Right cardiac atrium (tissue), 5 donors: ENCODE measurements at regions not wholly inside any gene's neighbourhood (a gene's known extent, or its start where the extent isn't known, plus 50 kb on each side); places are given as distances from the start of the nearest gene placed in this dataset.

ENCODE experiments used
- ATAC-seq, 2 donors: fragments of 200-7000 bp; cut with Tn5 transposase; one replicate each; pipeline versions ENCODE4 v1.8.0 to v1.9.1; 2020; ENCODE audit warnings: moderate library complexity in 2 of 2, mild to moderate bottlenecking in 1 of 2
- DNase-seq, 3 donors: peaks; one replicate each; pipeline ENCODE4 v3.0.0-alpha.2; 2020
- H3K27ac ChIP-seq: one replicate; pipeline ENCODE4 v1.5.1; 2013; ENCODE audit warnings: mild to moderate bottlenecking, low read length, control low read depth, moderate library complexity
- H3K27me3 ChIP-seq: one replicate; pipeline ENCODE4 v1.6.1; 2013; ENCODE audit not compliant: control insufficient read depth, insufficient read depth
- H3K4me1 ChIP-seq: one replicate; pipeline ENCODE4 v1.6.1; 2013; ENCODE audit warnings: low read length; ENCODE audit not compliant: control insufficient read depth, insufficient read depth
- H3K4me3 ChIP-seq: one replicate; pipeline ENCODE4 v1.5.1; 2013; ENCODE audit warnings: low read length, control low read depth
- H3K9me3 ChIP-seq: one replicate; pipeline ENCODE4 v1.6.1; 2013; ENCODE audit warnings: low read length; ENCODE audit not compliant: control insufficient read depth
- WGBS: extraction: QIAGEN DNeasy Blood & Tissue Kit; methylation state at CpG from one replicate; pipeline ENCODE4 v1.1.7; 2013; 5-methylcytosine and 5-hydroxymethylcytosine counted together
- intact Hi-C, 4 donors: fragments of 100-400 bp; cut with DNase I; formaldehyde crosslinking; loops; one replicate each; pipeline versions ENCODE4 v1.11.0 to v1.14.0; 2022 to 2023
- donor health status: healthy with polysubstance abuse.
- donor health status: DM: no; HTN: yes; CAD: no.
- donor health status: DM: no; HTN: no; CAD: no.
- donor health status: DM: no; HTN: yes; CAD: no; lungs with severe emphysema.
- donor health status: DM: yes; HTN: yes; CAD: no.

DNA sequence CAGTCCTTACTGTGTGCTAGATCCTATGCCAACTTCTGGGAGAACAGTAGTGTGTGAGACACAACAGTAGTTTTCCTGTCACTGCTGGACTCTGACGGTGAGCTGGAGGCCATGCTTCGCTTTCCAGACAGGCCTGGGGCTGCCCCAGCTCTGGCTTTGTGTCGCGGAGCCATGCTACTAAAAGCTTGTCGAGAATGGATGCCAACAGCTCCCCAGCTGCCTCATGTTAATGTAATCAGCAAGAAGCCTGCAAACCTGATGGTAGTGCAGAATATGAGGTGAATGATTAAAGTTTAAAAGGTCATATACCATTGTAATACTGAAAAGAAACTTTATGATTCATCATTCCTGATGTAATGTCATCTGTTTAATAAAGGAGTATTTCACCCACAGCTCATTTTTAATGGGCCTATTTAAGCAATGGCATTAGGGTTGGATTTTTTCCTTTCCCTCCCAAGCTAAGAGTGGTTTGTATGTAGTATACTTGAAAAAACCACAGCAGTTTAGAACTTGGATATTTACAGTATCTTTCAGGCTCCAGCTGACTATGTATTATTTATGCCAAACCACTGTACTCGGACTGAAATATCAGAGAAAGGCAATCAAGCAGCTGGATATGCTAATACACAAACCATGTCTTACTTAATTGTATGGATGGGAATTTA lies 343.0 kb downstream of the NUF2 start:
- 55% methylated on average over 6 of the region's 6 CpGs for WGBS

DNA sequence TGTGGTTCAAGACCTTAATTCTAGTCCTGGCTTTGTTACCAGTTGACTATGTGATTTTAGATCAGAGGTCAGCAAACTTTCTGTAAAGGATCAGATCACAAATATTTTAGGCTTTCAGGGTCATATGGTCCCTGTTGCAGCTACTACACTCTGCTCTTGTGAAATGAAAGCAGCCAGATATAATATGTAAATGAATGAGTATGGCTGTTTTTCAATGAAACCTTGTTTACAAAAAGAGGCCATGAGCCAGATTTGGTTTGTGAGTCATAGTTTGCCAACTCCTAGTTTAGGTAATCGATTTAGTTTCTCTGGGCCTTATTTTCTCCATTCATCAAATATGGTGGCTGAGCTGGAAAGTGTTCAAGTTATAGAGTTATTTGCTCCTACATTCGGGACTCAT lies 346.7 kb downstream of the NUF2 start:
- Histone ChIP-seq H3K27ac (no peak overlapping the region), H3K4me3 (no peak overlapping the region), H3K9me3 (no peaks in the 10 kb centered on the region), H3K27me3 (no peaks in the 10 kb centered on the region), H3K4me1 (no peaks in the 10 kb centered on the region)
- no peak for ATAC-seq
- DNase-seq = no peak
- WGBS = 80% methylated on average over 2 of the region's 2 CpGs
- intact Hi-C loops = no loop called here

More for the DNA sequence above, 343.0 kb downstream of the NUF2 start:
- intact Hi-C loops = no loop called here
- Histone ChIP-seq H3K4me1 (no peaks in the 10 kb centered on the region), H3K27me3 (no peaks in the 10 kb centered on the region), H3K4me3 (no peak overlapping the region), H3K27ac (no peak overlapping the region), H3K9me3 (no peaks in the 10 kb centered on the region)
- ATAC-seq (no peak), DNase-seq (peak in 2 of 3 donors; percentile 13 to 23)

- DNase-seq (no peak), ATAC-seq (no peak)
- intact Hi-C loops = no loop called here
- WGBS = 63% methylated on average over 4 of the region's 4 CpGs
- H3K4me3 ChIP-seq = no peak overlapping the region
- no peak overlapping the region for H3K27ac ChIP-seq
- H3K4me1 ChIP-seq = no peaks in the 10 kb centered on the region
- H3K9me3 ChIP-seq = no peaks in the 10 kb centered on the region
- no peaks in the 10 kb centered on the region for H3K27me3 ChIP-seq
Observed at GRCh38 chr1:163670989-163671757, 349.4 kb downstream of the NUF2 start.

- H3K4me1 ChIP-seq = no peaks in the 10 kb centered on the region
- no peak overlapping the region for H3K4me3 ChIP-seq
- intact Hi-C loops = no loop called here
- ATAC-seq (no peak), DNase-seq (no peak)
- no peaks in the 10 kb centered on the region for H3K9me3 ChIP-seq
- no peaks in the 10 kb centered on the region for H3K27me3 ChIP-seq
- 68% methylated on average over 9 of the region's 9 CpGs for WGBS
- H3K27ac ChIP-seq = no peak overlapping the region
Observed at GRCh38 chr1:163672976-163673758, 351.4 kb downstream of the NUF2 start.

DNA sequence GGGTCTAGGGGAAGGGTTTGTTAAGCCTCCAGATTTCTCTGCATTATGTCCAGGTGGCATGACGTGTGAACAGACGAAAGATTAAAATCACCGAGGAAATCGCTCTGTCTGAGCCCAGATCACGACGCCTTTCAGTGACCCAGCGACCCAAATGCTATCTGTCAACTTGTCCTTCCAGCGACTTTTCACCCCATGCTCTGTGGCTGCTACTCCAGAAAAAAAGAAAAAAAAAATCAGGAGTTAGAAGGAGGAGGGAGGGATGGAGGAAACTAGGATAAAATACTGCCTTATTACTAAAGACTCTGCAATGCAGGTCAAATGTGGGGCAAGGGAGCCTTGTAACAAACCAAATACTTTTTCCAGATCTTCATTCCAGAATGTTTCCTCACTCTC lies 352.0 kb downstream of the NUF2 start:
- H3K9me3 ChIP-seq = no peaks in the 10 kb centered on the region
- 26% methylated on average over 8 of the region's 8 CpGs for WGBS
- no peak for DNase-seq
- H3K27ac ChIP-seq = no peak overlapping the region
- intact Hi-C loops = no loop called here
- peak; percentile 51 to 56 for ATAC-seq
- no peaks in the 10 kb centered on the region for H3K27me3 ChIP-seq
- H3K4me3 ChIP-seq = no peak overlapping the region
- H3K4me1 ChIP-seq = no peaks in the 10 kb centered on the region

DNA sequence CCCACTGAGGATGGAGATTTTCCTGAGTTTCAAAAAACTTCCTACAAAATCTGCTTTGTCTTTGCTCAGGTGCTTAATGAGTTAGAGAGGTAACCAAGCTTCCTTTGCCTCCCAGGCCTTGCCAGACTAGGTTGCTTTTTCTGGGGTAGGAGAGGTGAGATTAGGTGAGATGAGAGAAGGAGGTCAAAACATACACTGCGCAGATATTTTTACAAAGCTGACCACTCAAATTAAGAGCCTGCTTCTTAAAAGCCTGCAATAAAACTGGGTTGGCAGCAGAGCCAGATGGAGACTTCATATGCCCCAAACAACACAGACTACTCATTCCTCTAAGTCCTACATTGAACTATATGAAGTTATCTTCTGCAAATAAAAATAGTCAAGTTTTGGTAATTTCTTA lies 352.5 kb downstream of the NUF2 start:
- Histone ChIP-seq H3K9me3 (no peaks in the 10 kb centered on the region), H3K4me3 (no peak overlapping the region), H3K27me3 (no peaks in the 10 kb centered on the region), H3K4me1 (no peaks in the 10 kb centered on the region), H3K27ac (no peak overlapping the region)
- WGBS = 92% methylated on average over 1 of the region's 1 CpG
- DNase-seq (no peak), ATAC-seq (no peak)
- intact Hi-C loops = no loop called here

- intact Hi-C loops = no loop called here
- H3K4me3 ChIP-seq = no peak overlapping the region
- WGBS = 91% methylated on average over 1 of the region's 1 CpG
Observed at GRCh38 chr1:163684785-163685184, 363.0 kb downstream of the NUF2 start.

DNA sequence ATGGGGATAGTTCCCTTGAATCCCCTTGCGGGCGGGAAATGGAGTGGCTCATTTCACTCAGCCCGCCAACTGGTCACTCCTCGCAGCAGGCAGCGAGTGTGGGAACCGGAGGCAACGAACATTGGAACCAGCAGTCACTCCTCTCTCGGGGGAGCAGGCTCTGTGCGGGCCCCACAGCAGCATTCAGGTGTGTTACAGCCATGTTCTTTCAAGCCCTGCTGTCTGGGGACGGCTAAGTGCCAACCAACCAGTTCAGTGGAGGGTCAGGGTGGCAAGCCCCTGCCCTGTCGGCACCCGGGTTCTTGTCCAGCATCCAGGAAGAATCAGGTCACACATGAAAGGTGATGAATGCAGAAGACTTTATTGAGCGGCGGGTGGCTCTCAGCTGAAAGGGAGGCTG lies 370.5 kb downstream of the NUF2 start:
- Histone ChIP-seq H3K27me3 (no peaks in the 10 kb centered on the region), H3K4me3 (no peak overlapping the region), H3K4me1 (no peaks in the 10 kb centered on the region), H3K27ac (no peak overlapping the region), H3K9me3 (no peaks in the 10 kb centered on the region)
- WGBS = 80% methylated on average over 14 of the region's 14 CpGs
- intact Hi-C loops = no loop called here
- DNase-seq (no peak), ATAC-seq (no peak)

More at GRCh38 chr1:163684785-163685184, 363.0 kb downstream of the NUF2 start:
- DNase-seq (no peak), ATAC-seq (no peak)
- Histone ChIP-seq H3K27ac (no peak overlapping the region), H3K4me1 (no peaks in the 10 kb centered on the region), H3K9me3 (no peaks in the 10 kb centered on the region), H3K27me3 (no peaks in the 10 kb centered on the region)

DNA sequence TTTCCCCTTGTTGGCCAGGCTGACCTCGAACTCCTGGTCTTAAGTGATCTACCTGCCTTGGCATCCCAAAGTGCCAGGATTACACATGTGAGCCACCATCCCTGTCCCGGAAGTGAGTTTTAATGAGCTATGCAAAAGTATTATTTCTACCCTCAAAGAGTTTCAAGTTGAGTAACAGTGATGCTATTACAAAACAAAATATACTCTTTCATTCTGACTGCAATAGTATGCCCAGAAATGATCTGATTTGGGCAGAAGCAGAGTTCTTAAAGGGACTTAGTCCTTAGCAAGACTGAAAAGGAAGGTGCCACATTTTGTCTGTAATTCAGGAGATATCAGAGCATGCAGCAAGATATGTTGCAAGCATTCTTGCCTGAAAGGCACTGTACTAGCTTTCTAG lies 375.4 kb downstream of the NUF2 start:
- intact Hi-C loops = no loop called here
- H3K27ac ChIP-seq = no peak overlapping the region
- no peaks in the 10 kb centered on the region for H3K9me3 ChIP-seq
- no peaks in the 10 kb centered on the region for H3K27me3 ChIP-seq
- no peaks in the 10 kb centered on the region for H3K4me1 ChIP-seq
- WGBS = 73% methylated on average over 2 of the region's 2 CpGs
- H3K4me3 ChIP-seq = no peak overlapping the region
- ATAC-seq = no peak
- DNase-seq = no peak

DNA sequence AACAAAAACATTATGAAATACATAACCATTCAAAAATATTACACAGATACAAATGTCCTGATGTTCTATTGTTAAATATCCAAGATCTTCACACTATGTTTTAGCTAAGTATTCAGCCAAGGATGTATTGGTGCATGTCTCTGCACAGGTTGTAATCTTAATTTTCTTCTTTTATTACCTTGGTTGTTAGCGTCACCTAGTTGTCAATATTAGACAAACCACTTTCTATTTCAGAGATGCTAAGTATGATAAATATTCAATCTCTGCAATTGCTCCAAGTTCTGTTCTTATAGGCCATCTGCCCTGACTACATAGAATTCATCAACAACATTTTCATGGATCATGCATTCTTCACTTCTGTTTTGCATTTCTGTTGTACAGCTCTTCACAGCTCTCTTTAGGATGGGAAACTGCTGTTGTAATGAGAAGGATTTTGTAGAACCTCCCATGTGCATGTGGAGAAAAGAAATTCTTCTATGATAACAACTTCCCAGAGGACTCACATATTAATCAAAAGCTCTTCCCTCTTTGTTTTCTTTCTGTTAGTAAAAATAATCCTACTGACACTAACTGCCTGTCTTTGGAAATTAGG lies 380.1 kb downstream of the NUF2 start:
- no peaks in the 10 kb centered on the region for H3K27me3 ChIP-seq
- ATAC-seq = no peak
- DNase-seq = no peak
- no peak overlapping the region for H3K27ac ChIP-seq
- no peaks in the 10 kb centered on the region for H3K9me3 ChIP-seq
- H3K4me1 ChIP-seq = no peaks in the 10 kb centered on the region
- intact Hi-C loops = no loop called here
- 91% methylated on average over 1 of the region's 1 CpG for WGBS
- H3K4me3 ChIP-seq = no peak overlapping the region

DNA sequence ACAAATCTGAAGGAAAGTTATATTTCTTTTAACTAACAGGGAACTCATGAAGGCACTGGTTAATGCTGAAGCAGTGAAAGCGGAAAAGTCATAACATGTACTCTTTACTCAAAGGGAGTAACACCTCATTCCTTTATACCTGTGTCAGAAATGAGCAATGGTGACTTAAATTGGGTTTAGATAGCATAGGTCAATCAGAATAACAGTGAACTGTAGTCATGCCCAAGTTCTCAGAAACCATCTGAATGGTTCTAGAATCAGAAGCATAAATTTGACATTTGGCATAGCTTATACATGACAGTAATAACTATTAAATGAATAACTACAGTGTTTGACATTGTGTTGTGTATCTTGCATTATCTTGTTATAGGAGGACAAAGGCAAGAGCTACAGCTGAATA lies 382.0 kb downstream of the NUF2 start:
- Histone ChIP-seq H3K9me3 (no peaks in the 10 kb centered on the region), H3K4me3 (no peak overlapping the region), H3K27ac (no peak overlapping the region), H3K4me1 (no peaks in the 10 kb centered on the region), H3K27me3 (no peaks in the 10 kb centered on the region)
- intact Hi-C loops = no loop called here
- DNase-seq (no peak), ATAC-seq (no peak)
- 95% methylated on average over 1 of the region's 1 CpG for WGBS
